GM12891 (cell line): ENCODE measurements at regions not wholly inside any gene's neighbourhood (a gene's known extent, or its start where the extent isn't known, plus 50 kb on each side); places are given as distances from the start of the nearest gene placed in this dataset.

Source experiments
- PAX5 ChIP-seq: IDR thresholded peaks from 2 replicates; pipeline ENCODE4 v1.6.1; 2011; ENCODE audit warnings: low read length, moderate library complexity, mild to moderate bottlenecking; ENCODE audit not compliant: insufficient read depth, severe bottlenecking
- POLR2A ChIP-seq: IDR thresholded peaks from 2 replicates; pipeline ENCODE4 v1.6.1; 2011; ENCODE audit warnings: low read depth, low read length, control low read depth
- POLR2AphosphoS5 ChIP-seq: IDR thresholded peaks from 2 replicates; pipeline ENCODE4 v1.6.1; 2011; ENCODE audit warnings: low read depth, low read length, control low read depth
- POU2F2 ChIP-seq: IDR thresholded peaks from 2 replicates; pipeline ENCODE4 v1.6.1; 2011; ENCODE audit warnings: low read depth, mild to moderate bottlenecking, control low read depth, low read length, moderate library complexity
- SPI1 ChIP-seq: IDR thresholded peaks from 2 replicates; pipeline ENCODE4 v1.6.1; 2011; ENCODE audit warnings: low read depth, low read length, control low read depth
- TAF1 ChIP-seq: IDR thresholded peaks from 2 replicates; pipeline ENCODE4 v1.6.1; 2011; ENCODE audit warnings: low read depth, low read length, control low read depth

- TF ChIP-seq POLR2A (no peak), POLR2AphosphoS5 (no peak), SPI1 (no peak), TAF1 (no peak), PAX5 (no peak), POU2F2 (no peak)
Observed at GRCh38 chr4:12206091-12206490, 777.4 kb upstream of the HS3ST1 start.
